ENCODE measurements at regions not wholly inside any gene's neighbourhood (a gene's known extent, or its start where the extent isn't known, plus 50 kb on each side); places are given as distances from the start of the nearest gene placed in this dataset.

DNA sequence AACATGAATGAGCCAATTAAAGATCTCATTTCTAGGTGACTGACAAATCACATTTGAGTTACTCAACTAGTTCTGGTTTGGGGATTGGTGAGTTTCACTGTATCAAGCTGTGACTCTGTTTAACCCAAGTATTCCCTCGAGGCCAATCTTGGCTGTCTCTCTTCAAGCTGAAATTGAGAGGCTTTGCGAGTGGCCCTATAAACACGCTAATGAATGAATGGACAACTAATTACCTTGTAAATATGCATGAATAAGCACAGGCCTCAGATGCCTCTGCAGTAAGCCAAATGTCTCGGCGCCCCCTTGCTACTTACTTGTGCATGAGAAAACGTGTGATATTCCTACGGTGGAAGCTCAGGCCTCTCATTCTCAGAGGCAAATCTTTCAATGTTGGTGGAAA lies 450.3 kb upstream of the PSMD7 start:
- H2AFZ ChIP-seq (ENCODE audit: low read depth) = no peak overlapping the region
- H3K4me2 ChIP-seq = no peak overlapping the region
- H3K36me3 ChIP-seq (replicated peaks in 1 of 2; ENCODE audit: control insufficient read depth in 1 of 2, insufficient read depth in 2 of 2, low read length in 1 of 2) = no peaks in the 10 kb centered on the region
- no peak overlapping the region for H3K4me3 ChIP-seq (ENCODE audit: low read depth in 2 of 2, low read length in 1 of 2)
- POLR2A ChIA-PET = no interaction called here
- H3K79me2 ChIP-seq (ENCODE audit: insufficient read depth) = no peaks in the 10 kb centered on the region
- no peak overlapping the region for H3K27ac ChIP-seq (ENCODE audit: low read depth in 2 of 2, low read length in 1 of 2)
- peak; percentile 14 for DNase-seq
- no peaks in the 10 kb centered on the region for H3K27me3 ChIP-seq (ENCODE audit: insufficient read depth)
- no peaks in the 10 kb centered on the region for H3K4me1 ChIP-seq (ENCODE audit: control insufficient read depth in 1 of 2, insufficient read depth in 2 of 2, low read depth in 1 of 2, low read length in 1 of 2)
- H3K9me3 ChIP-seq = no peaks in the 10 kb centered on the region
- no peaks in the 10 kb centered on the region for H3F3A ChIP-seq (replicated peaks; ENCODE audit: insufficient read depth)
- WGBS (ENCODE audit: low lambda C conversion rate) = 43% methylated on average over 7 of the region's 7 CpGs
- no peaks in the 10 kb centered on the region for H4K20me1 ChIP-seq (ENCODE audit: insufficient read depth)
- no peak for TF ChIP-seq SMC3 (IDR thresholded peaks at IDR 0.05; ENCODE audit: low read depth, low read length)
- peak; percentile 46 for TF ChIP-seq RAD21 (IDR thresholded peaks at IDR 0.05; ENCODE audit: low read length)
- H3K9ac ChIP-seq = no peak overlapping the region
- no peaks in the 10 kb centered on the region for H3K9me2 ChIP-seq
- CTCF ChIA-PET = interaction anchor here (0.6 to 1.5 kb wide), 7 partner anchors 9 to 189 kb away, joined by 3 to 6 read pairs (median 3); no protein-coding TSS in a partner anchor

DNA sequence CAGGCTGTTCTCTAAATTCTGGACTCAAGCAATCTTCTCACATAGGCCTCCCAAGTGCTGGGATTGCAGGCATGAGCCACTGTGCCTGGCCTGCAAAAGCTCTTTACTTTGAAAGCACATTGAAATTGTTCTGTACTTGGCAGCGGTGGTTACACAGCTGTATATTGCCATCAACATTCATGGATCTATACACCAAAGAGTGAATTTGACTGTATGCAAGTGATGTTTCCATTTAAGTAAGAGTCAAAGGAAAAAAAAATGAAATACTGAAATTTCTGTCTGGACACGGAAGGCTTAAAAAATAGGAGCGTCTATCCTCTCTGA lies 450.6 kb upstream of the PSMD7 start:
- Histone ChIP-seq H3K4me3 (ENCODE audit: low read depth in 2 of 2, low read length in 1 of 2) (no peak overlapping the region), H3F3A (replicated peaks; ENCODE audit: insufficient read depth) (no peaks in the 10 kb centered on the region), H3K4me2 (no peak overlapping the region), H4K20me1 (ENCODE audit: insufficient read depth) (no peaks in the 10 kb centered on the region), H3K27me3 (ENCODE audit: insufficient read depth) (no peaks in the 10 kb centered on the region), H3K79me2 (ENCODE audit: insufficient read depth) (no peaks in the 10 kb centered on the region), H3K27ac (ENCODE audit: low read depth in 2 of 2, low read length in 1 of 2) (no peak overlapping the region), H3K9ac (no peak overlapping the region), H2AFZ (ENCODE audit: low read depth) (no peak overlapping the region), H3K9me2 (no peaks in the 10 kb centered on the region), H3K9me3 (no peaks in the 10 kb centered on the region), H3K36me3 (replicated peaks in 1 of 2; ENCODE audit: control insufficient read depth in 1 of 2, insufficient read depth in 2 of 2, low read length in 1 of 2) (no peaks in the 10 kb centered on the region), H3K4me1 (ENCODE audit: control insufficient read depth in 1 of 2, insufficient read depth in 2 of 2, low read depth in 1 of 2, low read length in 1 of 2) (no peaks in the 10 kb centered on the region)
- ChIA-PET CTCF (interaction anchor here (0.6 to 1.8 kb wide), 9 partner anchors 10 to 189 kb away, joined by 3 to 6 read pairs (median 3); no protein-coding TSS in a partner anchor), POLR2A (no interaction called here)
- no peak for DNase-seq
- no peak for TF ChIP-seq RCOR1 (IDR thresholded peaks at IDR 0.05; ENCODE audit: low read length)
- TF ChIP-seq GATA2 (CRISPR knock-in tag; IDR thresholded peaks at IDR 0.05) = no peak
- no peak for TF ChIP-seq TEAD4 (IDR thresholded peaks at IDR 0.05; ENCODE audit: borderline replicate concordance, insufficient read depth)
- TF ChIP-seq, protein P1, sequence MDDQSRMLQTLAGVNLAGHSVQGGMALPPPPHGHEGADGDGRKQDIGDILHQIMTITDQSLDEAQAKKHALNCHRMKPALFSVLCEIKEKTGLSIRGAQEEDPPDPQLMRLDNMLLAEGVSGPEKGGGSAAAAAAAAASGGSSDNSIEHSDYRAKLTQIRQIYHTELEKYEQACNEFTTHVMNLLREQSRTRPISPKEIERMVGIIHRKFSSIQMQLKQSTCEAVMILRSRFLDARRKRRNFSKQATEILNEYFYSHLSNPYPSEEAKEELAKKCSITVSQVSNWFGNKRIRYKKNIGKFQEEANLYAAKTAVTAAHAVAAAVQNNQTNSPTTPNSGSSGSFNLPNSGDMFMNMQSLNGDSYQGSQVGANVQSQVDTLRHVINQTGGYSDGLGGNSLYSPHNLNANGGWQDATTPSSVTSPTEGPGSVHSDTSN (IDR thresholded peaks at IDR 0.05) = no peak
- TF ChIP-seq, protein P2, sequence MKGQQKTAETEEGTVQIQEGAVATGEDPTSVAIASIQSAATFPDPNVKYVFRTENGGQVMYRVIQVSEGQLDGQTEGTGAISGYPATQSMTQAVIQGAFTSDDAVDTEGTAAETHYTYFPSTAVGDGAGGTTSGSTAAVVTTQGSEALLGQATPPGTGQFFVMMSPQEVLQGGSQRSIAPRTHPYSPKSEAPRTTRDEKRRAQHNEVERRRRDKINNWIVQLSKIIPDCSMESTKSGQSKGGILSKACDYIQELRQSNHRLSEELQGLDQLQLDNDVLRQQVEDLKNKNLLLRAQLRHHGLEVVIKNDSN (IDR thresholded peaks at IDR 0.05; ENCODE audit: borderline replicate concordance, low read depth) = no peak
- 62% methylated on average over 3 of the region's 3 CpGs for WGBS (ENCODE audit: low lambda C conversion rate)

DNA sequence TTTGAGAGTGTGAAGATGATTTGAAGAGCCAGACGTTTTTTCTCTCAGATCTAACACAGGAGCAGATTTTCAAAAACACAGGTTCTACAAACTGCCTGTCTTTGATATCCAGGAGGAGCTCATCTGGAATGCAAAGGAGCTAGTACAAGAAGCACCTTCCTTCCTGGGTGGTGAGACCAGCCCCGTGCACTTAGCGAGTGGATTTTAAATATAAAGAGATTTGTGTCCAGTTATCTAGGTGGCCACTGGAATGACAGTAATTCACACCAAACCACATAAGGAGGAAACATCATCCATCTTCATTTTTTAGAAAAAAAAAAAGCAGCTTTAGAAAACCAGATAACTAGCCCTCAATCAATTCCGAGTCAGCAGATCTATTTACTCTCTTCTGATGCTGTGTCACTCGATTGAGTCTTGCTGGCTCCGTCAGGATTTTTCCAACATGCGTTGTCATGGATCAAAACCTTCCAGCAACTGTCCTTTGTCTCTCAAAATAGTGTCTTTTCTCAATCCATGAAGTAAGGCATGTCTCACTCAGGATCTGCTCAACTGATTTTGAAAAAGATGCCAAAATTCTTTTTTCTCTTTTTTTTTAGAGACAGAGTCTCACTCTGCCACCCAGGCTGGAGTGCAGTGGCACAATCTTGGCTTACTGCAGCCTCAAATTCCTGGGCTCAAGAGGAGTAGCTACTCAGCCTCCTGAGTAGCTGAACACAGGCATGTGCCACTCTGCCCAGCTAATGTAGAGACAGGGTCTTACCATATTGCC lies 451.2 kb upstream of the PSMD7 start:
- no peak overlapping the region for H3K4me3 ChIP-seq (ENCODE audit: low read depth in 2 of 2, low read length in 1 of 2)
- no peaks in the 10 kb centered on the region for H4K20me1 ChIP-seq (ENCODE audit: insufficient read depth)
- H3K27me3 ChIP-seq (ENCODE audit: insufficient read depth) = no peaks in the 10 kb centered on the region
- H3K9ac ChIP-seq = no peak overlapping the region
- H3K36me3 ChIP-seq (replicated peaks in 1 of 2; ENCODE audit: control insufficient read depth in 1 of 2, insufficient read depth in 2 of 2, low read length in 1 of 2) = no peaks in the 10 kb centered on the region
- H3K79me2 ChIP-seq (ENCODE audit: insufficient read depth) = no peaks in the 10 kb centered on the region
- no peak overlapping the region for H3K27ac ChIP-seq (ENCODE audit: low read depth in 2 of 2, low read length in 1 of 2)
- no peak for DNase-seq
- no peaks in the 10 kb centered on the region for H3K9me3 ChIP-seq
- CTCF ChIA-PET = interaction anchor here (0.7 to 1.8 kb wide), 8 partner anchors 10 to 186 kb away, joined by 3 to 6 read pairs (median 3); no protein-coding TSS in a partner anchor
- TF ChIP-seq FOXJ3 (CRISPR knock-in tag; IDR thresholded peaks at IDR 0.05) (no peak), MEF2A (IDR thresholded peaks at IDR 0.05; ENCODE audit: borderline replicate concordance, low read depth) (no peak)
- H2AFZ ChIP-seq (ENCODE audit: low read depth) = no peak overlapping the region
- H3K4me1 ChIP-seq (ENCODE audit: control insufficient read depth in 1 of 2, insufficient read depth in 2 of 2, low read depth in 1 of 2, low read length in 1 of 2) = no peaks in the 10 kb centered on the region
- no peaks in the 10 kb centered on the region for H3F3A ChIP-seq (replicated peaks; ENCODE audit: insufficient read depth)
- POLR2A ChIA-PET = no interaction called here
- H3K4me2 ChIP-seq = no peak overlapping the region
- 28% methylated on average over 7 of the region's 7 CpGs for WGBS (ENCODE audit: low lambda C conversion rate)
- H3K9me2 ChIP-seq = no peaks in the 10 kb centered on the region

All from SK-N-SH (cell line).